ENCODE measurements at regions not wholly inside any gene's neighbourhood (a gene's known extent, or its start where the extent isn't known, plus 50 kb on each side); places are given as distances from the start of the nearest gene placed in this dataset.
"Not testable (repeated sequence)": the region's sequence is repeated elsewhere in the genome, so short reads cannot be mapped to it uniquely, and the experiment has no call there.

DNA sequence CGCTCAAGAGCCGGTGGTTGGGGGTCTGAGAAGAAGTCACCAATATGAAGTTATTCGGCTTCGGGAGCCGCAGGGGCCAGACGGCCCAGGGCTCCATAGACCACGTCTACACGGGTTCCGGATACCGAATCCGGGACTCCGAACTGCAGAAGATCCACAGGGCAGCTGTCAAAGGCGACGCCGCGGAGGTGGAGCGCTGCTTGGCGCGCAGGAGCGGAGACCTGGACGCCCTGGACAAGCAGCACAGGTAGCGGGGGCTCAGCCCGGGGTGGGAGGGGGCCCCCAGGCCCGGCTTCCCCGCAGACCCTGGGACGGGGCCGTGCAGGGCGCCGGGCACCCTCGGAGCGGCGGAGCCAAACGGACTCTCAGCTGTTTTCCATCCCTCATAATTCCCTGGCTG is 867.9 kb downstream of the SPATA31A1 start:
- ATAC-seq (ENCODE audit: poor library complexity); intact Hi-C loops (cut with DNase I): not testable (repeated sequence)
- peak; percentile 33 for DNase-seq

Data from Right ventricle myocardium superior (tissue), 1 donor.